ENCODE measurements at regions not wholly inside any gene's neighbourhood (a gene's known extent, or its start where the extent isn't known, plus 50 kb on each side); places are given as distances from the start of the nearest gene placed in this dataset.

DNA sequence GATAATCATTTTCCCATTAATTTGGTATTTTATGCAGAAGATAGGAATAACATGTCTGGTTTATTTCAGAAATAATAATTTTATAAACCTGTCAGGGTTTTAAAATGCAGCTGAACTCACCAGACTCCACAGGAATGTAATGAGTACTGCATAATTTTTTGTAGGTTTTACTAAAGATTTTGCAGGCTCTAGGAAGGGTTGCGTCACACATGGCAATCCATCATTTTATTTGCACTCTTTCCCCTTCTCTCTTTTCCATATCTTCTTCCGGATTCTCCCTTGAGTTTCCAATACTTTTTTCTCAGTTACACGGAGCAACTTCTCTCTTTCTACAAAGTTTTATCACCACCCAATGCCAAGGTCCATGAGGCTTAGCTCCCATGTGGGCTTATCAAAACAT lies 234.7 kb downstream of the NFKBIZ start:
- no peaks in the 10 kb centered on the region for H3K36me3 ChIP-seq
- H3K9me3 ChIP-seq, result no peaks in the 10 kb centered on the region
- no peaks in the 10 kb centered on the region for H3K27me3 ChIP-seq
- DNase-seq (ENCODE audit: low spot score in 2 of 2), result no peak
- no peak overlapping the region for H3K4me3 ChIP-seq
- WGBS, result 74% methylated on average over 3 of the region's 3 CpGs
- peaks cover 11% of the 10 kb centered on the region for H3K4me1 ChIP-seq
- TF ChIP-seq, protein P1, sequence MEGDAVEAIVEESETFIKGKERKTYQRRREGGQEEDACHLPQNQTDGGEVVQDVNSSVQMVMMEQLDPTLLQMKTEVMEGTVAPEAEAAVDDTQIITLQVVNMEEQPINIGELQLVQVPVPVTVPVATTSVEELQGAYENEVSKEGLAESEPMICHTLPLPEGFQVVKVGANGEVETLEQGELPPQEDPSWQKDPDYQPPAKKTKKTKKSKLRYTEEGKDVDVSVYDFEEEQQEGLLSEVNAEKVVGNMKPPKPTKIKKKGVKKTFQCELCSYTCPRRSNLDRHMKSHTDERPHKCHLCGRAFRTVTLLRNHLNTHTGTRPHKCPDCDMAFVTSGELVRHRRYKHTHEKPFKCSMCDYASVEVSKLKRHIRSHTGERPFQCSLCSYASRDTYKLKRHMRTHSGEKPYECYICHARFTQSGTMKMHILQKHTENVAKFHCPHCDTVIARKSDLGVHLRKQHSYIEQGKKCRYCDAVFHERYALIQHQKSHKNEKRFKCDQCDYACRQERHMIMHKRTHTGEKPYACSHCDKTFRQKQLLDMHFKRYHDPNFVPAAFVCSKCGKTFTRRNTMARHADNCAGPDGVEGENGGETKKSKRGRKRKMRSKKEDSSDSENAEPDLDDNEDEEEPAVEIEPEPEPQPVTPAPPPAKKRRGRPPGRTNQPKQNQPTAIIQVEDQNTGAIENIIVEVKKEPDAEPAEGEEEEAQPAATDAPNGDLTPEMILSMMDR (IDR thresholded peaks at IDR 0.05), result no peak
- TF ChIP-seq EP300 (IDR thresholded peaks at IDR 0.05), result no peak
- no peak for TF ChIP-seq POLR2A (IDR thresholded peaks at IDR 0.05)
- TF ChIP-seq POLR2AphosphoS5 (IDR thresholded peaks at IDR 0.05), result no peak
- H3K27ac ChIP-seq, result no peak overlapping the region

DNA sequence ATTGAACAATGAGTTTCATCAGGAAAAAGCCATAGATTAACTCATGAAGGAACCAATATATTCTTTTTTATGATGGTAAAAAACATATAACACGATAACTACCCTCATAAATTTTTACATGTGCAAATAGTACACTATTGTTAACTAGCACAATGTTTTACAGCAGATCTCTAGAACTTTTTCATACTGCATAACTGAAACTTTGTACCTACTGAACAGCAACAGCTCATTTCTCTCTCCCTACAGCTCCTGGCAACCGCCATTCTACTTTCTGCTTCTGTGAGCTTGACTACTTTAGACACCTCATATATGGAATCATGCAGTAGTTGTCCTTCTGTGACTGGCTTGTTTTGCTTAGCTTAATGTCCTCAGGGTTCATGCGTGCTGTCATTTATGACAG lies 235.4 kb downstream of the NFKBIZ start:
- TF ChIP-seq POLR2AphosphoS5 (IDR thresholded peaks at IDR 0.05), result no peak
- TF ChIP-seq, protein P1 (IDR thresholded peaks at IDR 0.05), result no peak
- TF ChIP-seq EP300 (IDR thresholded peaks at IDR 0.05), result no peak
- TF ChIP-seq POLR2A (IDR thresholded peaks at IDR 0.05), result no peak
- 94% methylated on average over 3 of the region's 3 CpGs for WGBS
- Histone ChIP-seq H3K4me1 (peaks cover 4% of the 10 kb centered on the region), H3K27ac (no peak overlapping the region), H3K27me3 (no peaks in the 10 kb centered on the region), H3K4me3 (no peak overlapping the region), H3K36me3 (no peaks in the 10 kb centered on the region), H3K9me3 (no peaks in the 10 kb centered on the region)
- no peak for DNase-seq (ENCODE audit: low spot score in 2 of 2)

DNA sequence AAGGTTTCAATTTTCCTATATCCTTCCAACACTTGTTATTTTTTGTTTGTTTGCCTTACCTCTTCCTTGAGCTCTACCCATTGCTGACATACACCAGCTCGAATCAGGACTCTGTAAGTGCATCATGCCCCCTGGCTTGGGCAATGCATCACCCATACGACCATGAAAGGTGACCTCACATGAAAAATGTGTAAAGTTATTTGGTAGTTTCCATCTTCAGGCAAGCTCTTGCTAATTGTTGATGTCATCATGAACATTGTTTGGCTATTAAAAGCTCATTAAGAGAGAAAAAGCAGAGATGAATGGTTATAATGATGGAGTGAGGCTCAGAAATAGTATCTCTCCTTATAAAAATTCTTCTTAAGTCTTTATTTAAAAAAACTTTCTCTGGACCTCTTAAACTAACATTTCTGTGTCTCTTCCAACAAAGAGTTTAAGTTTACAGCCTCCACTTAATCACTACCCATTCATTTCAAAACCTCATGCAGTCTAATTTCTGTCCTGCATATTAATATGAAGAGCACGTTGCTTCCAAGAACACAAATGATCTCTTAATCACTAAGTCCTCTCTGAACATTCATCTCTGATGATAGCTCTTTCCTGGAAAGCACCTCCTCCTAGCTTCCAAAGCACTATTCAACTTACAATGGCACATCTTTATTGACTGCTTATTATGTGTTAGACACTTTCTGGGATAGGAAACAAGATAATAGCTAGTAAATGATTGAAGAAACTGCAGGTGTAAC lies 236.3 kb downstream of the NFKBIZ start:
- DNase-seq (ENCODE audit: low spot score in 2 of 2), result no peak
- Histone ChIP-seq H3K9me3 (no peaks in the 10 kb centered on the region), H3K27me3 (no peaks in the 10 kb centered on the region), H3K36me3 (no peaks in the 10 kb centered on the region), H3K27ac (no peak overlapping the region), H3K4me1 (no peaks in the 10 kb centered on the region), H3K4me3 (no peak overlapping the region)
- TF ChIP-seq EP300 (IDR thresholded peaks at IDR 0.05) (no peak), POLR2A (IDR thresholded peaks at IDR 0.05) (no peak), POLR2AphosphoS5 (IDR thresholded peaks at IDR 0.05) (no peak)
- TF ChIP-seq, protein P1 (IDR thresholded peaks at IDR 0.05), result no peak
- WGBS, result 54% methylated on average over 3 of the region's 3 CpGs

DNA sequence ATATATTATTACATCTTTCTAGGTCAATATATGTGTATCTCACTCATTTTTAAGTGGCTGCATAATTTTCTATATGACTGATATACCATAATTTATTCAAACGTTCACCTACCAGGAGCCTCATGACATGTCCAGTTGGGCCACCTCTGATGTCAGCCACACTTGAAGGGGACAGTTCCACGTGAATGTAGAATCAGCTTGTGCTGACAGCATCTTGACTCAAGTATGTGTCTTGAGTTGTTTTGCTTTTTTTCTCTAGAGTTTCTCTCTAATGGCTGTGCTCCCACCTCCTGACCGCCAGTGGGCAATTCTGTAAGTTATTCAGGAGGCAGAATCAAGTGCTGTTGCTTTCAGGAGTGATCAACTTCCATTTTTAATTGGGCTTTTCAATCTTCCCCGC lies 237.9 kb downstream of the NFKBIZ start:
- WGBS, result 92% methylated on average over 4 of the region's 4 CpGs
- no peaks in the 10 kb centered on the region for H3K9me3 ChIP-seq
- H3K4me1 ChIP-seq, result no peaks in the 10 kb centered on the region
- no peak overlapping the region for H3K4me3 ChIP-seq
- TF ChIP-seq POLR2A (IDR thresholded peaks at IDR 0.05), result no peak
- TF ChIP-seq, protein P1 (IDR thresholded peaks at IDR 0.05), result no peak
- no peak for TF ChIP-seq POLR2AphosphoS5 (IDR thresholded peaks at IDR 0.05)
- TF ChIP-seq EP300 (IDR thresholded peaks at IDR 0.05), result no peak
- H3K27me3 ChIP-seq, result no peaks in the 10 kb centered on the region
- no peak for DNase-seq (ENCODE audit: low spot score in 2 of 2)
- H3K27ac ChIP-seq, result no peak overlapping the region
- no peaks in the 10 kb centered on the region for H3K36me3 ChIP-seq

DNA sequence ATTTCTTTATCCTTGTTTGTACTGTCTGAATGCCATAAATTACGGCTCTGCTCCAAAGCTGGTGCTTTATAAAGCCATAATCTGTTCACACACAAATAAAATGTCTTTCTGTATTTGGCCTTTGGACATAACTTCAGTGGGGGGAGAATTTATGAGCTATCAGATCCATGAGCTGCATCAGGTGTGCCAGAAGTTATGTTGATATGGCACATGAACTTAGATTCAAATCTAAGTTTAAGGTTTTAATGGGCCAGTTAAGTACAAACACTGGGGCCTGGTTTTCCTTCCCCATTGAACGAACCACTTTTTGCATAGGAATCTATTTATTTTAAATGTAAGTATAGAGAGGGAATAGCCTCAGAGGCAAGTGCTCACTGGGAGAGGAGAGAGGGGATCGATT lies 239.9 kb downstream of the NFKBIZ start:
- Histone ChIP-seq H3K27ac (no peak overlapping the region), H3K9me3 (no peaks in the 10 kb centered on the region), H3K4me3 (no peak overlapping the region), H3K4me1 (no peaks in the 10 kb centered on the region), H3K36me3 (no peaks in the 10 kb centered on the region), H3K27me3 (no peaks in the 10 kb centered on the region)
- DNase-seq (ENCODE audit: low spot score in 2 of 2), result no peak
- 82% methylated on average over 3 of the region's 3 CpGs for WGBS
- no peak for TF ChIP-seq POLR2AphosphoS5 (IDR thresholded peaks at IDR 0.05)
- TF ChIP-seq, protein P1 (IDR thresholded peaks at IDR 0.05), result no peak
- TF ChIP-seq POLR2A (IDR thresholded peaks at IDR 0.05), result no peak
- TF ChIP-seq EP300 (IDR thresholded peaks at IDR 0.05), result no peak
